HG02610 (cell line): ENCODE measurements at regions not wholly inside any gene's neighbourhood (a gene's known extent, or its start where the extent isn't known, plus 50 kb on each side); places are given as distances from the start of the nearest gene placed in this dataset.

Experiments used
- ATAC-seq: cut with Tn5 transposase; IDR thresholded peaks from one replicate; pipeline ENCODE4 v1.9.1; 2021; ENCODE audit warnings: mild to moderate bottlenecking, moderate library complexity; ENCODE audit not compliant: unreplicated experiment

DNA sequence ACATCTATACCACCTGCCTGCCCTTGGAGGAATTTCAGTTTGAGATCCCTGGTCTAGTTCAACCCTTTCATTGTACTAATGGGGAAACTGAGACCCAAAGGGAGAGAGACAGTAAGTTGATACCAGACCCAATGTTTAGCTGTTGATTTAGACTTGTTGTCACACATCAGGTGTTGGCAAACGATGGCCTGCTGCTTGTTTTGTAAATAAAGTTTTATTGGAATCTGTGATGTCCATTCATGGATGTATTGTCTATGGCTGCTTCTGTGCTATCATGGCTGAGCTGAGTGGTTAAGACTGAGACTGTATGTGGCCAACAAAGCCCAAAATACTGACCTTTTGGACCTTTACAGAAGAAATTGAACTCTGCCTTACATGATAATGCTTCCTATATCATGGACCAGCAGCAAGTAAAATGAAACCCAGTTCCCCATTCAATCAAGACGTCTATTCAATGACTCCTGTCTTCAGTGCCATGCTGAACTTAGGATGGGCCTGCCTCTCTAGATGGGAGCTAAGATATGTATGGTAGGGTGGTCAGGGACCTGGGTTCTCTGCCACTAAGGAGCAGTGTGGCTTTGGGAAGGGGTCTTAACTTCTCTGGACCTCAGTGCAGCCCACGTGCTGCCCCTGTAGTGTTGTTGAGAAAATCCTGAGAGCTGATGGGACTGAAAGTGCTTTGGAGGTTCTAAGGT, 111.0 kb downstream of the IRX5 start:
- ATAC-seq: no peak

DNA sequence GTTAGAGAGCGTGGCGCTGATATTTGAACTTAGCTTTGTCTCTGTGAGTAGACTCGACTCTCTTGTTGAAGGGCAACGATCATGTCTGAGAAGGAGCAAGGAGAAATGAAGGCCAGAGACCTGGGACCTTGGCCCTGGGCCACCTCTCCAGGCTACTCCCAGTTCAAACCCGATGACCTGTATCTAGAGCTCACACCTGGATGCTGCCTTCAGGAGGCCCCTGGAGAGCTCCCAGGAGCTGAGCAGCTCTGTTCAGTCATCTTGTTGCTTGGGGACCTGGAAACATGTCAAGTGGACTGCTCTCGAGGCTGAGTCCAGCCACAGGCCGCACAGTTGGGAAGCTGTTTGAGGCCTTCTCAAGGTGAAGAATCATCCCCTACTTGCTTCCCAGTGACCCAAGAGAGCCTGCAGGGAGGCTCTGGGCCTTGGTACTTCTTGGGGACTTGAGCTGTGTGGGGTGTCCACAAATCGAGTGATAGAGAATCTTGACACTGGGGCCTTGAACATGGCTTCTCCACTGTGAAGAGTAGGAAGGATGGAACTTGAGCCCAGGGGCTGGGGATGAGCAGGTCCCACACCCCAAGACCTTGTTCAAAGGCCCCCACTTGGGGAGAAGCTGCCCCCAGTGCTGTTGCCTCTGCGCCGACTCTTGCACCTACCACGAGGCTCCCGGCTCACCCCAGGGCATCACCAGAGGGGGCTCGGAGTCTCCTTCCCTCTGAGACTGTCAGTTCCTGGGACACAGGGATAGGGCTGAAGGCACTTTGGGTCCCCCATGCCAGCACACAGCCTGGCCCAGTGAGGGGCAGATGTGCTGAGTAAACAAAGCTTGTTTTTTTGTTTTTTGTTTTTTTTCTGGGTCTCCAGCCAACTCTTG, 112.1 kb downstream of the IRX5 start:
- no peak for ATAC-seq

DNA sequence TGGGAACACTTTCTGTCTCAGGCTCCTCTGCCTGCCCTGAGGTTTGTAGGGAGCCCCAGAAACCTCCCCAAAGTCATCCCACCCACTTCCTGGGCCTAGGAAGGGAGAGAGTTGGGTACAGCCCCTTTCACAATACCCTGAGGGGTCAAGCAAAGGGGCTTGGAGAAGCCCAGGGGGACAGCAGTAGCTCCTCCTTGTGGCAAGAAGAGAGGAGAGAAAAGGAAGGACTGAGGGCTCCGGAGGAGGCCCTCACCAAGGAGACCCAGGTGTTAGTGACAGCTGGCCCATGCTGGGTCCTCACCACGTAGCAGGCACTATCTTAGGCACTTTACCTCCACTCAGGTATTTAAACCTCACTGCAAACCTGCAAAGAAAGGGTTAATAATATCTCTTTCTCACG, 112.8 kb downstream of the IRX5 start:
- no peak for ATAC-seq

DNA sequence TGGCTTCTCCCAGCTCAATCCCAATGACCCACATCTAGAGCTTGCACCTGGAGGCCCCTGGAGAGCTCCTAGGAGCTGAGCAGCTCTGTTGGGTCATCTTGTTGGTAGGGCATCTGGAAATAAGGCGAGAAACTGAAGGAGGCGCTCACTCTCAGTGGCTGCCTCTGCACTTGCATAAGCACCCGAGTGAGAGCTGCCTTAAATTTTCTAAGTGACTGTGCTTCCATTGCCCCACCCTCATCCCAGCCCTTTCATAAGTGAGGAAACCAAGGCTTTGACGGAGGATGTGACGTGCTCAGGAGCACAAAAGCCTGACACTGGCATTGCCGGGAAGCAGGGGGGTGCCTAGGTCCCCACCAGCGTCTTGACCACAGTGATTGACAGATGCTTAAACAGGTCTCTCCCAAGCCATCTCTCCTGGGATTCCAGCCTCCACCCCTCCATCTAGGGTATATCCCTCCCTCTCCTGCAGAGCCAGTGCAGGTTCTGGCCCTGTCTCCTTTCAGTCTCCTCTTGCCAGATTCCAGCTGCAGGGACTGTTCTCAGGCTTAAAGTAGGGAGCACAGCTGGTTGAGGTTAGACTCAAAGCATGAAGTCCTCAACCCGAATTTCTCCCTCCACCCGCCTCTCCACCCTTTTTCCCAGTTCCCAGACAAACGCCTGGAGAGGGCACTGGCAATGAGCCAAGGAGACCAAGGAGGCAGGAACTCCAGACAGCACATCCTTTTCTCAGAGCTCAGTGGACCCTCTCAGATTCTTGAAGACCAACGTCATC, 113.7 kb downstream of the IRX5 start:
- ATAC-seq: no peak

DNA sequence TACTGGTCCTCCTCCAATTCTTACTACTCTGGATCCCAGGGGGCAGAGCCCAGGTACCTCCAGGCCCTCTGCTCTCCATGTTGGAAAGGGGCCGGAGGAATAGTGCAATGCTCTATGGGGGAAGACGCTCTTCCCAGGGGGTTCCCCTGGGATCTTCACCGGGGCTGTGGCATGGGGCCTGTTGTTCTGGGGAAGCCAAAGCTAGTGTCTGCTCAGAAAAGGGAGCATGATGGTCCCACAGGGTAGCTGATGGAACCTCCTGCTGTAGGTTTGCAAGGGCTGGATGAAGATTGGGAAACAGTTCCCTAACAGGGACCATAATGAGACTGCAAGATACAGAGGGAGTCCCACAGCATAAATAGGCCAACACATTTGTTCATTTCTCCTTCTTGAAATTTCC, 114.7 kb downstream of the IRX5 start:
- ATAC-seq: no peak

DNA sequence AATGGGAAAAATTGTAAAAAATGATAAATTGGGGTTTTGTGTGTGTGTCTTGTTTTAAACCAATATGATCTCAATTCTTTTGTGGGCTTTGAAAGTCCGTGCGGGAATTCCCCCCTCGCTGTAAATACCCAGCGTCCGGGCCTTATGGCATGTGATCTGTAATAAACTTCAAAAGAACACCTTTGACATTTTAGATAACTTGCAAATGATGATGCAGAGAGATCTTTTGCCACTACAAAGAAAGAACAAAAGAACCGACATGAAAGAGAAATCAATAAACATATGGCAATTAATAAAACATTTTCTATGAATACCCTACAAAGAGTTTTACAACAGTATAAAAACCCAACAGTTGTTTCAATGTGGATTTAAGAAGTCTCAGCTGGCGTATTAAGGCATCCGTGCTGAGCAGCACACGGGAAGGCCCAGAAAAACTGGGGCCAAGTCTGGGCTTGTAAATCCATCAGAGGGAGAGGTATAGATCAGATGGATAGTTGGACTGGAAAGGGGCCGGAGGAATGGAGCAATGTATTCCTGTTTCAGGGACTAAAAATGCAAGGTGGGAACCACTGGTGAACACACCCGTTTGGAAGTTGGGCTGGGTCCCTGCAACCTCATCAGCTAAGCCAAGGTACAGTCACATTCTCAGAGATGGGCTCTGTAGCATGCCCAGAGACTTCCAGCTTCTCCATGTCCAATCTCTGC, 115.2 kb downstream of the IRX5 start:
- ATAC-seq: no peak

DNA sequence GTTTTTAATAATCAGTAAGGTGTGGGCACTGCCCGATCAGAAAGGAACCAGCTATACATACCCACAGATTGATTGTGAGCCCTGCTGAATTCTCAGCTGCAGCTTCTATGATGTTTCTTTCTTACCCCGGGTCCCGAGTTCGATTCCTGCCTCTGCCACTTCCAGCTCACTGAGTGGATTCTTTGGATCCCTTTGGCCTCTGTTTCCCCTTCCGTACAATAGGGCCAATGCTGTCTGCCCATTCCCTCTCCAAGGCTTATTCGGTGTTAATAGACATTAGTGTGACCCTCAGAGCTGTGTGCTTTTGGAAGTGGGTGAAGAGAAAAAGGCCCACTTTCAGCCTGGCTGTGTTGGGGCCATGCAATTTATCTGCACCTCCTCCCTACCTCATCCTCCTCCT, 115.8 kb downstream of the IRX5 start:
- no peak for ATAC-seq

DNA sequence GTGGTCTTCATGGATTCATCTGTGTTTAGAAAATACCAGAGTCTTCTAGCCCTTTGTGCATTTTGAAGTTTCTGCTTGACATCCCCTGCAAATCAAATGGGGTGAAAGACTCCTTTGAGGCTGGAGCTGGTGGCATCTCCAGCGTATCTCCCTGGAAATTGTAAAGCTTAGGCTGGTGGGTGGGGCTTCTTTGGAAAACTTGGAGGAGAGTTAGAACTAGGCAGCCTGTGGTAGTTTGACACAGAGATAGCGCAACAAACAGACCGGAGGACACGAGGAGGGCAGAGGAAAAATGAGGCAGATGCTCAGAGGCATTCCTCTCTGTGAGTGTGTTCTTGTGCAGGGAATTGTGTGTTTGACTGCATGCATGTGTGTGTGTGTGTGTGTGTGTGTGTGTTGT, 116.3 kb downstream of the IRX5 start:
- ATAC-seq: no peak

DNA sequence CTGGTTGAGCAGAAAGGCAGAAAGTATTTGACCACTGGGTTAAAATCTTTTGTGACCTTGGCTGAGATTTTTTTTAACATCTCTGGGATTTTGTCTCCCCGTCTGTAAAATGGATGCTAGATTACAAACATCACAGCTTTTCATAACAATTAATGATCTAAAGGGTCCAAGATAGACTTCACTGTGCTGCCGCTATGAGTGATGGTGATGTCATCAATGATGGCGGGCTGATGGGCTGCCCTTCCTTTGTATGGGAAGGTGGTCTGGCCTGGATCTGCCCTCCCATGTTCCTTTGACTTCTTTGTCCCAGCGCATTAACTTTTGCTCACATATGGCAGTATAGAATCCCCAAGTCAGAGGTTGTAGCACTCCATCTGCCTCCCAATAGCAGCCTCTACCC, 116.7 kb downstream of the IRX5 start:
- ATAC-seq: no peak

DNA sequence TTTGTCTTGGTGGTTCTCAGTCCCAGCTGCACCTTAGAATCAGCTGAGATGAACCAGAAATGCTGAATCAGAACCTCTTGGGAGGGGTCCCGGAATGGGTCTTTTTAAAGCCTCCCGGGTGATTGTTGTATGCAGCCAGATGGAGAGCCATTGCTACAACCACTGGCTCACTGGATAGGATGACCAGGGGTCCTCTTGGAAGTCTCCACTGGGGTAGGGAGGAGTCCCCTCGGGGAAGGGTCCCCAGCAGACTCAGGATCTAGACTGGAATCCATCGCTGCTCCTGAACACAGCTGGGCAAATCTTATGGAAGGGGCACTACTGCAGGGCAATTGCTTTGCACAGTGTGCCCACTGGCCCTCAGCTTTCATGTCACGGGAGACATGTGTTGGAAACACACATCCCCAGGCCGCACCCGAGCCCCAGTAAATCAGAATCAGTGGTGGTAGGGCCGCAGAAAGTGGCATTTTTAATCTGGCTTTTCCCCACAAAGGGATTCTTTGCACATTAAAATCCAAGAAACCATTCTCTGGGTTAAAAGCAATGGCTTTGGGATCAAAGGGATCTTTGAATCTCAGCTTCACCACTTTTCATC, 117.3 kb downstream of the IRX5 start:
- no peak for ATAC-seq

DNA sequence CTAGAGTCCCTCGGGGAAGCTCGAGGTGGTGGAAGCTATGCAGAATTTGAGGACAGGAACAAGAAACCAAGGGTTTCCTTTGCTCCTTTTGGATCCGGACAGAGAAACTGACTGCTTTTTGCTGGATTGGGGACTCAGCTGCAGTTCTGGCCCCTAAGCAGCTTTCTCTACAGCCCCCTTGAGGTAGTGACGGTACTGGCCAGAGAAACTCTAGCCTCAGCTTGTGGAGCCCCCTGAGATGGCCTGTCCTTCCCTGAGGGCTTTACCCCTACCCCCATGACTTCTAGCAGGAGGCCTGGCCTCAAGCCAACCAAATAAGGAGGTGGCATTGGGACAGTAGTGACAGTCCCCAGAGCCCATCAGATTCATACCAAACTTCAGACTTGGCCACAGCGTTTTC, 118.1 kb downstream of the IRX5 start:
- no peak for ATAC-seq

DNA sequence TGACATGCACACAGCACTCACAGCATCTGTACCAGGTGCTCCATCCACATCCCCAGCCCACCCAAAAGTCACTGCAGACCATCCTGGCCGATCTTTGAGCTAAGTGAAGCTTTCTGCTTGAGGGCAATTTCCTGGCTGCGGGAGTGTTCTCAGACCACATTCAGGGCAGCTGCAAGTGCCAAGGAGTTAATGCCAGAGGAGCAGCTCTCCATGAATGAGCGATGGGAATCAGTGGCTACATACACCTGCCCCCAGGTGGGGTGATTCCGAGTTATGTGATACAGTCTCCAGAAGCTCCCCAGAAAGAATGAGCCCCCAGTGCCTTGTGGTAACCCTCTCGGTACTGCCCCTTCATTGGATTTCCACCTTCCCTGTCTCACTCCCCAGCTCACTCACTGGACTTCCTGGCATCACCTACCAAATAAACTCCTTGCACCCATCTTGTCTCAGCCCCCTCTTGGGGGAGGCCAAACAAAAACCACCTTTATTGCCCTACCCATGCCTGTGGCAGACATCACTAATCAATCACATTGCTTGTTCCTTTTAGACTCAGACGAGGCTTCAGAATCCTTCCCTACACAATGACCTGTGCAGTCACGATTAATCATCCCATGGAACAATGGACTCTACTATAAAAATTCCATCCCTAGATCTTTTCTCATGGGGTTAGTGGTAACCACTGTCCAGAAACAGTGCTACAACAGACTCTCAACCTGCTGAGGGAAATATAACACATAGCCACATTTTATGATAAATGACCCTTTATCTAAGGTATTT, 121.1 kb downstream of the IRX5 start:
- no peak for ATAC-seq

DNA sequence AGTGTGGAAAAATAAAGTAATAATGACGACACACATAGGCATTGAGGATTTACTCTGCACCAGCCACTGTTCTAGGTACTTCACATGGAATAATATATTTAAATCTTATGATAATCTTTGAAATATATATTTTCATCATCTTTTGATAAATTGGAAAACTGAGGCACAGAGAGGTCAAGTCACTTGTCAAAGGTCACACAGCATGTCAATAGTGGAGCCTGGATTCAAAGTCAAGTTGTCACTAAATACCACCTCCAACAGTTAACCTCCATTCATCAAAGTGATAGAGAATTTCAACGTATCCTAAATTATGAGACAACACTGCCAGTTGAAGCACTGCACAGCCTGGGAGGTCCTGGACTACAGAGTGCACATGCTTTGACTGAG, 121.7 kb downstream of the IRX5 start:
- no peak for ATAC-seq

DNA sequence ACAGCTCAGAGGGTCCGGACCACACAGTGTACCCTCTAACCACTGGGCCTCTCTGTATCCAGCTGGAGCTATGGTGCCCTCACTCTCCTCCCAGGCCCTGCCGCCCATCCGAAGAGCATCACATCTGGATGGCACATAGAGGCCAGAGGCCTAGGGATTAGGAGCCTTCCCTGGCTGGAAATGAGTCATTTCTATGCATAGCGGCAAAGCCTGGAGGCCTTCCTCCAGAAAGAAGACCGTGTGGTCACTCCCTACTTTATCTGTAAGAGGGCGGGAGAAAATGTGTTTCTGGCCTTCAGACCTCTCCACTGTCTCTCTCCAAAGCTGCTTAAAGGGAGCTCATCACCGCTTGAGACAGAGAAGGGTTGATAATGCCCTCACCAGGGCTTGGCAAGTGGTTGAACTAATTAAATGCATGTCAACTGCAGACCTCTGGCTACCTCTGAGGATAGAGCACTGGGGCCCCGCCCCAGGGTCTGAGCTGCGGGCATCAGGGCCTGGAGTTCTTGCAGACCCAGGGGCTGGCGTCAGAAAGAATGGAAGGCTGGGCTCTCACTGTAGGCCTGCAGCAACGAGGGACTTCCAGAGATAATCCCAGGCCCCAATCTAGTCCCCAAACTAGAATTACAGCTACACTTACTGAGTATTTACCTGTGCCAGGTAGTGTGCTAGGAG, 122.2 kb downstream of the IRX5 start:
- ATAC-seq: no peak

DNA sequence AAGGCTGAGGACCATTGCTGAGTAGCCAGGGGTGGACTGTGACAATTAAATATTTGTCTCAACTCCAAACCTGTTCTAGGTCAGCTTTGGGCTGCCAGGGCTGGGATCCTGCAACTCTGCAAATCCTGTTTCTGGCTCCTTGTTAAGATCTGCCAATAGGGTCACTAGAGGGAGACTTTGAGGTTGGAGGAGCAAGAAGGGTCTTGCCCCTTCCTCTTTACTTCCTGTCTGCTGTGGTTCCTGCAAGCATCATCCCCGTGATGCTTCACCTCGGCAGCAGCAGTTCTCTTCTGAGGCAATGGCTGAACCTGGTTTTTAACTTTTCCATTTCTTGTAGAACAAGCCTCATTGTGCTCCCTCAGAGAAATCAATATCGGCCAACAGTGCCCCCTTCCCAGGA, 124.6 kb downstream of the IRX5 start:
- no peak for ATAC-seq

DNA sequence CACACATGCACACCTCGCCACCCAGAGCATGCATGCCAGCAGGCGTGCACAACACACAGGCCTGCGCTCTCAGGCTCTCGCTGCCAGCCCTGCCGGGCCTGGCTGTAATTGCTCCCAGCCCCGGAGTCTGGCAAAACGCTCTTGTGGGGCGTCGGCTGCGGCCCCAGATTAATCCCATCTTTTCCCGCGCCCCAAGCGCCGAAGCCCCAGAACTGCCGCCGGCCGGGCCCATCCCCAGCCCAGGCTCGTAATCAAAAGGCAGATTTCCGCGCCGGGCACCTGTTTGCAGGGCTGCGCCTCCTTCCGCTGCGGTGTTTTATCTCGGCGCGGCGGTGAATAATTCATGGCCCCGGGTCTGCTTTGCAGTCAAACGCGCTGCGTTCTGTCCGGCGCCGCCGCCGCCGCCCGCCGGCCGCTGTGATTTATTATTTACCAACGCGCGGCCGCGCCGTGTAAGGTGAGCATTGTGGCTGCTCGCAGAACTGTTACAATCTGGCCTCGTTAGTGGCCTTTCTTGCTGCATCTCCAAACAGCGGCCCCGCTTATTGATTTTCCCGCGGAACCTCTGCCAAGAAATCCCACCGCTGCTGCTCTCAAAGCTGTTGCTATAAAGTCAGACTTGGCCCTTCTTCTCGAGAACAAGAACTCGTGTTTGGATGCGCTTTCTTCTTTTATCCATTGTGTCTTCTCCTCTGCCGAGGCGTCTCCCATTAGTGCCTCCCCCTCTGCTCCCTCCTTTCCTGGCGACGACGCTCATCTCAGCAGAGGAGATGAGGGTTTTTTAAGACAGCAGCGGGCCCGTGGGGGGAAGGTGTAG, 126.1 kb downstream of the IRX5 start:
- ATAC-seq: no peak

DNA sequence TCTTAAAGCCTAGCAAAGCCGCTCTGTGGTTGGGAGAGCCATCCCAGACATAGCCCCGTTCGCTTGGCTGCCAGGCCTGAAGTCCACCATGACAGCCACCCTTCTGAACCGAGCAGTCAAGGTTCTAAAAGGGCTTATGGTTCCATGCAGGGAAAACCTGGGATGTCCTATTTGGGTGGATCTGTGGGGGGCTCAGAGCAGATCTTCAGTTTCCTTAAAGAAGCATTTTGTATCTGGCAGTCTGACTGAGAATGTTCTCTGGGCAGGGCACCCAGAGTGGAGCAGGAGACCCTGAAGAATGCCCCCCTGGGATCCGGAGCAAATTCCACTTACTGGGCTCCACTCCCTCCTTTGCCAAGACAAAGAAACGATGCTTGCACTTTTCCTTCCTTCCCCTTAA, 127.2 kb downstream of the IRX5 start:
- ATAC-seq: no peak

DNA sequence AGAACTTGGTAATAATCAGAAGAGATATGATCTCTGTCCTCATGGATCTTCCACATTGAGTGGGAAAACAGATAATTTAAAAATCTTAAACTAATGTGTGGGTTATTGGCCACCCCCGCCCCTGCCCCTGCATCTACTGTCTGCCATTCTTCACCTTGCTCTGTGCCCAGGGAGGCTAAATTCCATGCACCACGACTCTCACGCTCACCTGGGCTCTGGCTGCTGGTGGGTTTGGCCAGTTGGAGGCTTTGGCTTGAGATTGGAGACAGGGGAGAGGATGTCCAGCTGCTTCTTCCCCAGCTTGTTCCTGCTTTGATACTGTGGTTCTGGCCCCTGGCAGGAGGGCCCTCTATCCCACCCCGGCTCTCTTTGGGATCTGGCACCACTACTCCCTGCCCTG, 127.9 kb downstream of the IRX5 start:
- no peak for ATAC-seq

DNA sequence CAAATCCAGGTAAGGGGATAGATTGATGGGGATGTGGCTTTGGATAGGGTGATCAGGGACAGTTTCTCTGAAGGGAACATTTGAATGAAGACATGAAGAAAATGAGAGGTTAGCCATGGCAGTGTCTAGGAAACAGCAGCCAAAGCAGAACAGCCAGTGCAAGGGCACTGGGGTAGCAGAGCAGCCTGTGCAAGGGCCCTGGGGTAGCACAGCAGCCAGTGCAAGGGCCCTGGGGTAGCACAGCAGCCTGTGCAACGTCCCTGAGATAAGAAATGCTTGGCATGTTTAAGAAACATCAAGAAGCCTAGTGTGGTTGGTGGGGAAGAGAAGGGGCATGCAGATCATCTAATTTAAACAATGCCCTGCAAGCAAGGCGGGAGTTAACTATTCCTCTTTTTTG, 128.5 kb downstream of the IRX5 start:
- ATAC-seq: no peak
